ENCODE measurements at regions not wholly inside any gene's neighbourhood (a gene's known extent, or its start where the extent isn't known, plus 50 kb on each side); places are given as distances from the start of the nearest gene placed in this dataset.

GRCh38 chr20:40920291-40920690 lies 108.3 kb upstream of the TOP1 start:
- no peak for TF ChIP-seq CTCF (IDR thresholded peaks at IDR 0.05 in 8 of 11, conservative IDR thresholded peaks at IDR 0.05 in 3 of 11)
- TF ChIP-seq POLR2A (IDR thresholded peaks at IDR 0.05) = no peak
- no peak for TF ChIP-seq POLR2AphosphoS5 (IDR thresholded peaks at IDR 0.05)

Measured in spleen (tissue), 7 donors.